PFSK-1 (cell line): ENCODE measurements at regions not wholly inside any gene's neighbourhood (a gene's known extent, or its start where the extent isn't known, plus 50 kb on each side); places are given as distances from the start of the nearest gene placed in this dataset.

Experiments used
- POLR2AphosphoS5 ChIP-seq: IDR thresholded peaks from 2 replicates; pipeline ENCODE4 v1.6.1; 2012; ENCODE audit warnings: low read depth, mild to moderate bottlenecking, control low read depth, low read length, moderate library complexity
- REST ChIP-seq, 2 experiments: IDR thresholded peaks; 2 replicates each; pipeline versions ENCODE4 v1.6.1 to v1.8.0; 2011 to 2012; ENCODE audit warnings: low read depth in 2 of 2, low read length in 2 of 2, control low read depth in 1 of 2, inconsistent platforms in 1 of 2, mild to moderate bottlenecking in 1 of 2, moderate library complexity in 1 of 2; ENCODE audit not compliant: insufficient read depth in 1 of 2
- SIN3A ChIP-seq: IDR thresholded peaks from 2 replicates; pipeline ENCODE4 v1.6.1; 2012; ENCODE audit warnings: mild to moderate bottlenecking, low read length, moderate library complexity, borderline replicate concordance; ENCODE audit not compliant: insufficient read depth
- TAF1 ChIP-seq: IDR thresholded peaks from 2 replicates; pipeline ENCODE4 v1.6.1; 2012; ENCODE audit warnings: low read length, control low read depth, borderline replicate concordance; ENCODE audit not compliant: insufficient read depth

GRCh38 chrX:20454117-20454516 is 187.4 kb upstream of the RPS6KA3 start:
- TF ChIP-seq TAF1 (no peak), POLR2AphosphoS5 (no peak), SIN3A (no peak), REST (IDR thresholded peaks at IDR 0.05; ENCODE audit: insufficient read depth in 1 of 2, low read depth in 2 of 2, low read length in 2 of 2) (no peak)
